GM23338 (cell line): ENCODE measurements at regions not wholly inside any gene's neighbourhood (a gene's known extent, or its start where the extent isn't known, plus 50 kb on each side); places are given as distances from the start of the nearest gene placed in this dataset.

Experiments used
- ATAC-seq: fragments of 200-7000 bp; cut with Tn5 transposase; 3 replicates; pipeline ENCODE4 v1.9.1; 2020
- DNase-seq: peaks from one replicate; pipeline ENCODE4 v3.0.0-alpha.2; 2015; ENCODE audit warnings: low spot score
- H2AFZ ChIP-seq: fragments of 200-600 bp; sonication (generic); 2 replicates; pipeline ENCODE4 v1.8.0; 2016; ENCODE audit warnings: antibody characterized with exemption, mild to moderate bottlenecking, moderate library complexity
- H3F3A ChIP-seq: fragments of 200-600 bp; sonication (generic); replicated peaks from 2 replicates; pipeline ENCODE4 v1.8.0; 2017; ENCODE audit warnings: antibody characterized with exemption, mixed run types, low read depth
- H3K27ac ChIP-seq: fragments of 200-600 bp; sonication (generic); 2 replicates; pipeline ENCODE4 v1.6.1; 2016; ENCODE audit warnings: low read depth
- H3K27me3 ChIP-seq: fragments of 200-600 bp; sonication (generic); 2 replicates; pipeline ENCODE4 v1.8.0; 2016; ENCODE audit warnings: mild to moderate bottlenecking, mixed run types, moderate library complexity; ENCODE audit not compliant: insufficient read depth
- H3K36me3 ChIP-seq: fragments of 200-600 bp; sonication (generic); 2 replicates; pipeline ENCODE4 v1.8.0; 2016; ENCODE audit warnings: mild to moderate bottlenecking; ENCODE audit not compliant: insufficient read depth
- H3K4me1 ChIP-seq: fragments of 200-600 bp; sonication (generic); 2 replicates; pipeline ENCODE4 v1.8.0; 2016; ENCODE audit warnings: mild to moderate bottlenecking, moderate library complexity; ENCODE audit not compliant: insufficient read depth
- H3K4me2 ChIP-seq: fragments of 200-600 bp; sonication (generic); 2 replicates; pipeline ENCODE4 v1.7.1; 2017; ENCODE audit warnings: mixed run types
- H3K4me3 ChIP-seq: fragments of 200-600 bp; sonication (generic); 2 replicates; pipeline ENCODE4 v1.6.1; 2016; ENCODE audit warnings: mixed run types
- H3K79me2 ChIP-seq: fragments of 200-600 bp; sonication (generic); replicated peaks from 2 replicates; pipeline ENCODE4 v1.8.0; 2017; ENCODE audit warnings: mild to moderate bottlenecking; ENCODE audit not compliant: insufficient read depth
- H3K9me2 ChIP-seq: fragments of 200-600 bp; sonication (generic); 2 replicates; pipeline ENCODE4 v1.8.0; 2017; ENCODE audit not compliant: insufficient read depth
- H4K20me1 ChIP-seq: fragments of 200-600 bp; sonication (generic); replicated peaks from 2 replicates; pipeline ENCODE4 v1.8.0; 2017; ENCODE audit warnings: mild to moderate bottlenecking; ENCODE audit not compliant: insufficient read depth
- H3K27ac Mint-ChIP-seq: 2 replicates; pipeline ENCODE4 v1.8.0; 2020; ENCODE audit warnings: inconsistent platforms, mild to moderate bottlenecking, moderate library complexity, mixed read lengths
- H3K27me3 Mint-ChIP-seq: 3 replicates; pipeline ENCODE4 v1.8.0; 2022; ENCODE audit warnings: low read depth, mild to moderate bottlenecking, moderate library complexity, mixed read lengths, inconsistent platforms; ENCODE audit not compliant: insufficient read depth, poor library complexity
- H3K36me3 Mint-ChIP-seq: 3 replicates; pipeline ENCODE4 v1.8.0; 2021; ENCODE audit warnings: low read depth, mild to moderate bottlenecking, inconsistent platforms, moderate library complexity, mixed read lengths
- H3K4me1 Mint-ChIP-seq: 3 replicates; pipeline ENCODE4 v1.8.0; 2020; ENCODE audit warnings: mild to moderate bottlenecking, inconsistent platforms, mixed read lengths
- H3K4me3 Mint-ChIP-seq: 3 replicates; pipeline ENCODE4 v1.8.0; 2021; ENCODE audit warnings: moderate library complexity, mild to moderate bottlenecking, inconsistent platforms, mixed read lengths
- H3K9me3 Mint-ChIP-seq: 3 replicates; pipeline ENCODE4 v1.8.0; 2020; ENCODE audit warnings: moderate library complexity, mild to moderate bottlenecking, inconsistent platforms, mixed read lengths
- CREB1 ChIP-seq: fragments of 250-450 bp; sonication (Bioruptor Pico); IDR thresholded peaks from 2 replicates; pipeline ENCODE4 v1.5.0; 2020; ENCODE audit warnings: low read depth, mild to moderate bottlenecking, moderate library complexity
- CTCF ChIP-seq, 2 experiments: fragments of 200-600 bp in 1 of 2; sonication (generic) in 1 of 2; conservative IDR thresholded peaks; 2 replicates each; pipeline versions ENCODE4 v1.5.1 to v1.6.1; 2016 to 2017; ENCODE audit warnings: antibody characterized with exemption in 2 of 2, low read depth in 2 of 2, mild to moderate bottlenecking in 2 of 2, moderate library complexity in 1 of 2
- ETS1 ChIP-seq: IDR thresholded peaks from 2 replicates; pipeline ENCODE4 v1.6.1; 2016; ENCODE audit warnings: antibody characterized with exemption
- EZH2 ChIP-seq: fragments of 200-600 bp; sonication (generic); IDR thresholded peaks from one replicate; pipeline ENCODE4 v1.8.0; 2017; ENCODE audit warnings: antibody characterized with exemption, mild to moderate bottlenecking, low read depth; ENCODE audit not compliant: unreplicated experiment
- JUNB ChIP-seq: IDR thresholded peaks from one replicate; pipeline ENCODE4 v1.6.1; 2016; ENCODE audit warnings: antibody characterized with exemption; ENCODE audit not compliant: unreplicated experiment
- NANOG ChIP-seq: IDR thresholded peaks from 2 replicates; pipeline ENCODE4 v1.6.1; 2016; ENCODE audit warnings: antibody characterized with exemption, borderline replicate concordance
- POLR2AphosphoS5 ChIP-seq: IDR thresholded peaks from 2 replicates; pipeline ENCODE4 v1.6.1; 2016; ENCODE audit warnings: antibody characterized with exemption, low read depth
- REST ChIP-seq: IDR thresholded peaks from one replicate; pipeline ENCODE4 v1.6.1; 2018; ENCODE audit warnings: antibody characterized with exemption; ENCODE audit not compliant: unreplicated experiment
- STAT1 ChIP-seq: IDR thresholded peaks from one replicate; pipeline ENCODE4 v1.6.1; 2016; ENCODE audit warnings: antibody characterized with exemption; ENCODE audit not compliant: unreplicated experiment
- ZNF114 ChIP-seq: fragments of 250-450 bp; sonication (Bioruptor Pico); IDR thresholded peaks from 2 replicates; pipeline ENCODE4 v1.5.0; 2020; ENCODE audit warnings: mild to moderate bottlenecking, moderate library complexity
- ZNF331 ChIP-seq: fragments of 250-450 bp; sonication (Bioruptor Pico); IDR thresholded peaks from 2 replicates; pipeline ENCODE4 v1.5.0; 2020; ENCODE audit warnings: low read depth, mild to moderate bottlenecking, moderate library complexity
- ZNF462 ChIP-seq: fragments of 250-450 bp; sonication (Bioruptor Pico); IDR thresholded peaks from 2 replicates; pipeline ENCODE4 v1.5.0; 2020; ENCODE audit warnings: mild to moderate bottlenecking, moderate library complexity

- TF ChIP-seq ETS1 (no peak), ZNF331 (CRISPR knock-in tag) (no peak), JUNB (no peak)
Measured at GRCh38 chr3:103077910-103078309, 643.1 kb downstream of the ZPLD1 start (continued).

- H3K4me2 ChIP-seq = no peak overlapping the region
- H3K4me1 ChIP-seq = no peaks in the 10 kb centered on the region
- Mint-ChIP-seq H3K4me1 (peaks cover 3% of the 10 kb centered on the region; the same call in 2 of the 3 replicates), H3K9me3 (no peaks in the 10 kb centered on the region), H3K27me3 (no peaks in the 10 kb centered on the region), H3K36me3 (no peaks in the 10 kb centered on the region), H3K4me3 (no peak overlapping the region), H3K27ac (no peak overlapping the region)
- DNase-seq (no peak), ATAC-seq (no peak)
- no peaks in the 10 kb centered on the region for H3K9me2 ChIP-seq
- H3K79me2 ChIP-seq = no peaks in the 10 kb centered on the region
- H3K27me3 ChIP-seq = no peaks in the 10 kb centered on the region
- no peaks in the 10 kb centered on the region for H4K20me1 ChIP-seq
- H3K4me3 ChIP-seq = no peak overlapping the region
- no peaks in the 10 kb centered on the region for H3K36me3 ChIP-seq
- H3K27ac ChIP-seq = no peak overlapping the region
- no peaks in the 10 kb centered on the region for H3F3A ChIP-seq
- no peak overlapping the region for H2AFZ ChIP-seq
- TF ChIP-seq STAT1 (no peak), ZNF114 (no peak), JUNB (no peak), ZNF331 (CRISPR knock-in tag) (no peak), ETS1 (no peak), CREB1 (CRISPR knock-in tag) (no peak), EZH2 (no peak), POLR2AphosphoS5 (no peak), REST (no peak), ZNF462 (CRISPR knock-in tag) (no peak), CTCF (conservative IDR thresholded peaks at IDR 0.05; ENCODE audit: low read depth in 2 of 2) (no peak), NANOG (no peak)
Measured at GRCh38 chr3:103082501-103082900, 647.7 kb downstream of the ZPLD1 start.
